PC-3 (cell line): ENCODE measurements at regions not wholly inside any gene's neighbourhood (a gene's known extent, or its start where the extent isn't known, plus 50 kb on each side); places are given as distances from the start of the nearest gene placed in this dataset.

ENCODE experiments used
- ATAC-seq: fragments of 200-7000 bp; cut with Tn5 transposase; 2 replicates; pipeline ENCODE4 v1.9.1; 2020; ENCODE audit warnings: mild to moderate bottlenecking, moderate library complexity
- BruUV-seq: library from RNA; stranded (reverse); fragments of 400-500 nt; replicated peaks from 2 replicates; lab custom pipeline; 2021; lab: Mats Ljungman, UMichigan
- CTCF ChIA-PET: fragments of 300-600 bp; sonication (Branson Sonifier 250); formaldehyde crosslinking; loops from one replicate; lab custom pipeline; 2022; ENCODE audit warnings: antibody characterized with exemption; lab: Charles Lee
- POLR2A ChIA-PET: fragments of 300-600 bp; sonication (Branson Sonifier 250); formaldehyde crosslinking; loops from one replicate; lab custom pipeline; 2022; ENCODE audit warnings: antibody characterized with exemption; ENCODE audit not compliant: unreplicated experiment; lab: Charles Lee
- DNase-seq: peaks from one replicate; pipeline ENCODE4 v3.0.0-alpha.2; 2015
- H2AFZ ChIP-seq: fragments of 300-600 bp; sonication (generic); 2 replicates; pipeline ENCODE4 v1.6.0; 2016; ENCODE audit warnings: antibody characterized with exemption, low read length
- H3F3A ChIP-seq: fragments of 300-600 bp; sonication (generic); one replicate; pipeline ENCODE4 v1.6.0; 2017; ENCODE audit warnings: antibody characterized with exemption, low read length, control low read depth, mild to moderate bottlenecking; ENCODE audit not compliant: unreplicated experiment
- H3K27ac ChIP-seq: fragments of 300-600 bp; sonication (generic); 2 replicates; pipeline ENCODE4 v1.5.1; 2016; ENCODE audit warnings: mild to moderate bottlenecking, low read length
- H3K27me3 ChIP-seq: fragments of 300-600 bp; sonication (generic); 2 replicates; pipeline ENCODE4 v1.6.1; 2016; ENCODE audit warnings: low read length, mixed read lengths
- H3K36me3 ChIP-seq: fragments of 300-600 bp; sonication (generic); 2 replicates; pipeline ENCODE4 v1.6.1; 2016; ENCODE audit warnings: low read depth, mixed run types, low read length, mixed read lengths
- H3K4me1 ChIP-seq: fragments of 300-600 bp; sonication (generic); 2 replicates; pipeline ENCODE4 v1.5.1; 2016; ENCODE audit warnings: low read length; ENCODE audit not compliant: insufficient read depth
- H3K4me2 ChIP-seq: fragments of 300-600 bp; sonication (generic); 2 replicates; pipeline ENCODE4 v1.6.0; 2016; ENCODE audit warnings: low read length
- H3K4me3 ChIP-seq: fragments of 300-600 bp; sonication (generic); 2 replicates; pipeline ENCODE4 v1.5.1; 2016; ENCODE audit warnings: mild to moderate bottlenecking, low read length, mixed read lengths
- H3K79me2 ChIP-seq: fragments of 300-600 bp; sonication (generic); 2 replicates; pipeline ENCODE4 v1.6.1; 2017; ENCODE audit warnings: low read length, mixed read lengths
- H3K9ac ChIP-seq: fragments of 300-600 bp; sonication (generic); 2 replicates; pipeline ENCODE4 v1.6.0; 2016; ENCODE audit warnings: mild to moderate bottlenecking, low read length
- H3K9me2 ChIP-seq: fragments of 300-600 bp; sonication (generic); replicated peaks from 2 replicates; pipeline ENCODE4 v1.6.1; 2016; ENCODE audit warnings: mixed run types, low read length, mixed read lengths
- H3K9me3 ChIP-seq: fragments of 300-600 bp; sonication (generic); 2 replicates; pipeline ENCODE4 v1.6.1; 2016; ENCODE audit warnings: low read length, mixed read lengths
- H4K20me1 ChIP-seq: fragments of 300-600 bp; sonication (generic); 2 replicates; pipeline ENCODE4 v1.6.1; 2016; ENCODE audit warnings: low read length, mixed read lengths
- EZH2 ChIP-seq: fragments of 300-600 bp; sonication (generic); IDR thresholded peaks from one replicate; pipeline ENCODE4 v1.6.1; 2017; ENCODE audit warnings: antibody characterized with exemption, mild to moderate bottlenecking, low read length; ENCODE audit not compliant: unreplicated experiment
- EZH2phosphoT487 ChIP-seq: fragments of 300-600 bp; sonication (generic); IDR thresholded peaks from 2 replicates; pipeline ENCODE4 v1.6.1; 2018; ENCODE audit warnings: mild to moderate bottlenecking, antibody characterized with exemption, low read length, borderline replicate concordance
- intact Hi-C: fragments of 100-400 bp; cut with micrococcal nuclease; formaldehyde crosslinking; loops from 2 replicates; pipeline ENCODE4 v1.9.0; 2023
- TF ChIP-seq, protein P1 (sequence below): fragments of 300-600 bp; sonication (generic); conservative IDR thresholded peaks from 2 replicates; pipeline ENCODE4 v1.5.1; 2017; ENCODE audit warnings: antibody characterized with exemption, low read depth, mild to moderate bottlenecking, low read length

DNA sequence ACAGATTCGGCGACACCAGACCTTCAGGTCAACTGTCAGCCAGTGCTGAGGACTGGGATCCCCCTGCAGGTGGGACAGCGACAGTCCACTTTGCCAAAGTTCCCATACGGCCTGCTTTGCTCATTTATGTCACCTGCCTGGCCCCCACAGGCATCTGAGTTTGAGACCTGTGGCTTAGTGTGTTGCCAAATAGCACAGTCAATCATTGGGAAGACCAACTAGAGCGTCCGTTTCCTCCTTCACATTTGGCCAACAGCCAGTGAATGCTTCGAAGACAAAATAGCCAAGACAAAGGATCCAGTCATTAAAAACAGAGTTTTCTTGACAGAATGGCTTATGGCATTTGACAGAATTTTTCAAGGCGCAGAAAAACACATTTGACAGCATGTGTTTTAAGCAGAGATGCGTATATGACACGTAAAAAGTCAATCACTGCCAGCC is 113.8 kb downstream of the ABCC12 start:
- H3K4me1 ChIP-seq, result no peaks in the 10 kb centered on the region
- H3F3A ChIP-seq, result no peaks in the 10 kb centered on the region
- H3K36me3 ChIP-seq, result no peaks in the 10 kb centered on the region
- ChIA-PET POLR2A (no interaction called here), CTCF (no interaction called here)
- TF ChIP-seq, protein P1, sequence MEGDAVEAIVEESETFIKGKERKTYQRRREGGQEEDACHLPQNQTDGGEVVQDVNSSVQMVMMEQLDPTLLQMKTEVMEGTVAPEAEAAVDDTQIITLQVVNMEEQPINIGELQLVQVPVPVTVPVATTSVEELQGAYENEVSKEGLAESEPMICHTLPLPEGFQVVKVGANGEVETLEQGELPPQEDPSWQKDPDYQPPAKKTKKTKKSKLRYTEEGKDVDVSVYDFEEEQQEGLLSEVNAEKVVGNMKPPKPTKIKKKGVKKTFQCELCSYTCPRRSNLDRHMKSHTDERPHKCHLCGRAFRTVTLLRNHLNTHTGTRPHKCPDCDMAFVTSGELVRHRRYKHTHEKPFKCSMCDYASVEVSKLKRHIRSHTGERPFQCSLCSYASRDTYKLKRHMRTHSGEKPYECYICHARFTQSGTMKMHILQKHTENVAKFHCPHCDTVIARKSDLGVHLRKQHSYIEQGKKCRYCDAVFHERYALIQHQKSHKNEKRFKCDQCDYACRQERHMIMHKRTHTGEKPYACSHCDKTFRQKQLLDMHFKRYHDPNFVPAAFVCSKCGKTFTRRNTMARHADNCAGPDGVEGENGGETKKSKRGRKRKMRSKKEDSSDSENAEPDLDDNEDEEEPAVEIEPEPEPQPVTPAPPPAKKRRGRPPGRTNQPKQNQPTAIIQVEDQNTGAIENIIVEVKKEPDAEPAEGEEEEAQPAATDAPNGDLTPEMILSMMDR, result peak; percentile 37; the same call in 1 of the 2 replicates
- TF ChIP-seq EZH2phosphoT487, result no peak
- H3K79me2 ChIP-seq, result no peaks in the 10 kb centered on the region
- no peaks in the 10 kb centered on the region for H3K9me2 ChIP-seq
- BruUV-seq, result no TSS peak
- no peaks in the 10 kb centered on the region for H4K20me1 ChIP-seq
- H3K4me2 ChIP-seq, result no peak overlapping the region
- peak; percentile 19 for DNase-seq
- no peak for ATAC-seq
- no peak overlapping the region for H2AFZ ChIP-seq
- H3K4me3 ChIP-seq, result no peak overlapping the region
- H3K27ac ChIP-seq, result no peak overlapping the region
- intact Hi-C loops, result no loop called here
- H3K9ac ChIP-seq, result no peak overlapping the region
- no peaks in the 10 kb centered on the region for H3K27me3 ChIP-seq
- no peaks in the 10 kb centered on the region for H3K9me3 ChIP-seq

DNA sequence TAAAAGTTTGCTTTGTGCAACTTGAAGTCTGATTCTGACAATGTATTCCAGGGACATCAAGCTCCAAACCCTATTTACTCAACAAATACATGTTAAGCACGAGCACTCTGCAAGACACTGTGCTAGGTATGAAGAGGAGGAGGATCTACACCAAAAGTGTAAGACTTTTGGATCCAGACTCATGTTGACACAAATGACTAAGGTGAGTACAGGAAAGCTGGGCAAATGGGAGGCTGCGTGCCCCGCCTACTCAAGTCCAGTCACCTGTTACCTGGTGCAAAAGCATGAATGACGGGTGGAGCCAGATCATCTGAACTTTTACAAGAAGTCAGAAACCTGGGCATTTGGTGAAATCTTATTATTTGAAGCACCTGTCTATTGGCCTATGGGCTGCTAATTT is 120.7 kb downstream of the ABCC12 start:
- Histone ChIP-seq H3K27ac (no peak overlapping the region), H3K9ac (no peak overlapping the region), H3K4me3 (no peak overlapping the region), H3F3A (no peaks in the 10 kb centered on the region), H3K36me3 (no peaks in the 10 kb centered on the region), H3K9me2 (no peaks in the 10 kb centered on the region), H3K79me2 (no peaks in the 10 kb centered on the region), H4K20me1 (no peaks in the 10 kb centered on the region), H3K27me3 (no peaks in the 10 kb centered on the region), H3K9me3 (no peaks in the 10 kb centered on the region), H3K4me2 (no peak overlapping the region), H3K4me1 (peaks cover 9% of the 10 kb centered on the region; the same call in 1 of the 2 replicates), H2AFZ (no peak overlapping the region)
- intact Hi-C loops, result no loop called here
- no peak for ATAC-seq
- POLR2A ChIA-PET, result no interaction called here
- DNase-seq, result peak; percentile 74
- TF ChIP-seq EZH2phosphoT487 (no peak), EZH2 (no peak)
- TF ChIP-seq, protein P1, result no peak
- BruUV-seq, result no TSS peak
- CTCF ChIA-PET, result no interaction called here

- Histone ChIP-seq H3K9ac (no peak overlapping the region), H3K9me3 (no peaks in the 10 kb centered on the region), H3K4me1 (peaks cover 9% of the 10 kb centered on the region; the same call in 1 of the 2 replicates), H3K9me2 (no peaks in the 10 kb centered on the region), H3K27me3 (no peaks in the 10 kb centered on the region), H3K79me2 (no peaks in the 10 kb centered on the region), H3K4me2 (no peak overlapping the region), H3K36me3 (no peaks in the 10 kb centered on the region), H3K27ac (no peak overlapping the region), H4K20me1 (no peaks in the 10 kb centered on the region), H3F3A (no peaks in the 10 kb centered on the region), H3K4me3 (no peak overlapping the region), H2AFZ (no peak overlapping the region)
- ATAC-seq, result no peak
- BruUV-seq, result no TSS peak
- CTCF ChIA-PET, result no interaction called here
- intact Hi-C loops, result no loop called here
- POLR2A ChIA-PET, result no interaction called here
- TF ChIP-seq EZH2phosphoT487, result no peak
- TF ChIP-seq EZH2, result no peak
- TF ChIP-seq, protein P1, result no peak
- no peak for DNase-seq
Measured at GRCh38 chr16:48030926-48031325, 124.9 kb downstream of the ABCC12 start.
